Lower lobe of right lung (tissue), 2 donors: ENCODE measurements at regions not wholly inside any gene's neighbourhood (a gene's known extent, or its start where the extent isn't known, plus 50 kb on each side); places are given as distances from the start of the nearest gene placed in this dataset.

ENCODE experiments used
- ATAC-seq, 2 donors: fragments of 200-7000 bp; cut with Tn5 transposase; one replicate each; pipeline ENCODE4 v1.9.1; 2020 to 2022; ENCODE audit warnings: mild to moderate bottlenecking in 2 of 2, moderate library complexity in 2 of 2
- DNase-seq: peaks from one replicate; pipeline ENCODE4 v3.0.0-alpha.2; 2020
- H3K27ac ChIP-seq: fragments of 200-600 bp; one replicate; pipeline ENCODE4 v1.8.0; 2022
- H3K27me3 ChIP-seq: fragments of 200-600 bp; one replicate; pipeline ENCODE4 v1.8.0; 2022; ENCODE audit warnings: low read depth
- H3K36me3 ChIP-seq: fragments of 200-600 bp; one replicate; pipeline ENCODE4 v1.8.0; 2022; ENCODE audit warnings: mild to moderate bottlenecking
- H3K4me1 ChIP-seq: fragments of 200-600 bp; one replicate; pipeline ENCODE4 v1.8.0; 2022
- H3K4me3 ChIP-seq: fragments of 200-600 bp; one replicate; pipeline ENCODE4 v1.8.0; 2022; ENCODE audit warnings: mild to moderate bottlenecking
- H3K9me3 ChIP-seq: fragments of 200-600 bp; one replicate; pipeline ENCODE4 v1.8.0; 2022
- CTCF ChIP-seq: fragments of 200-600 bp; IDR thresholded peaks from one replicate; pipeline ENCODE4 v1.8.0; 2022; ENCODE audit warnings: antibody characterized with exemption, mild to moderate bottlenecking
- intact Hi-C: fragments of 100-400 bp; cut with DNase I; formaldehyde crosslinking; loops from one replicate; pipeline ENCODE4 v1.11.0; 2022
- donor health status: DM: no; HTN: yes; CAD: no; lungs with severe emphysema.

GRCh38 chr2:217732992-217733391, 269.8 kb downstream of the TNS1 start:
- no peaks in the 10 kb centered on the region for H3K36me3 ChIP-seq
- peaks cover 25% of the 10 kb centered on the region for H3K4me1 ChIP-seq
- ATAC-seq (no peak), DNase-seq (no peak)
- no peaks in the 10 kb centered on the region for H3K9me3 ChIP-seq
- intact Hi-C loops, result no loop called here
- H3K27me3 ChIP-seq, result no peaks in the 10 kb centered on the region
- no peak for TF ChIP-seq CTCF
- no peak overlapping the region for H3K4me3 ChIP-seq
- no peak overlapping the region for H3K27ac ChIP-seq

- intact Hi-C loops, result no loop called here
- DNase-seq, result no peak
- no peak for TF ChIP-seq CTCF
- Histone ChIP-seq H3K27ac (no peak overlapping the region), H3K9me3 (no peaks in the 10 kb centered on the region), H3K4me1 (peaks cover 19% of the 10 kb centered on the region), H3K4me3 (no peak overlapping the region), H3K27me3 (no peaks in the 10 kb centered on the region), H3K36me3 (no peaks in the 10 kb centered on the region)
- ATAC-seq, result no peak
Observed at GRCh38 chr2:217731805-217732204, 271.0 kb downstream of the TNS1 start.

GRCh38 chr2:217729421-217730053, 273.3 kb downstream of the TNS1 start:
- no peaks in the 10 kb centered on the region for H3K9me3 ChIP-seq
- DNase-seq (no peak), ATAC-seq (no peak)
- H3K27me3 ChIP-seq, result no peaks in the 10 kb centered on the region
- TF ChIP-seq CTCF, result no peak
- H3K36me3 ChIP-seq, result no peaks in the 10 kb centered on the region
- no peak overlapping the region for H3K4me3 ChIP-seq
- peaks cover 18% of the 10 kb centered on the region for H3K4me1 ChIP-seq
- intact Hi-C loops, result no loop called here
- no peak overlapping the region for H3K27ac ChIP-seq

- Histone ChIP-seq H3K27me3 (no peaks in the 10 kb centered on the region), H3K36me3 (no peaks in the 10 kb centered on the region), H3K27ac (no peak overlapping the region), H3K4me3 (no peak overlapping the region), H3K4me1 (peaks cover 7% of the 10 kb centered on the region), H3K9me3 (no peaks in the 10 kb centered on the region)
- intact Hi-C loops, result no loop called here
- DNase-seq, result no peak
- ATAC-seq, result no peak
- no peak for TF ChIP-seq CTCF
Observed at GRCh38 chr2:217727801-217728200, 275.0 kb downstream of the TNS1 start.

- Histone ChIP-seq H3K36me3 (no peaks in the 10 kb centered on the region), H3K27me3 (no peaks in the 10 kb centered on the region), H3K9me3 (no peaks in the 10 kb centered on the region), H3K4me3 (no peak overlapping the region), H3K27ac (no peak overlapping the region), H3K4me1 (peaks cover 7% of the 10 kb centered on the region)
- ATAC-seq (no peak), DNase-seq (no peak)
- TF ChIP-seq CTCF, result no peak
- intact Hi-C loops, result no loop called here
Observed at GRCh38 chr2:217725409-217725808, 277.4 kb downstream of the TNS1 start.
